Tibial nerve (tissue), 4 donors: ENCODE measurements at regions not wholly inside any gene's neighbourhood (a gene's known extent, or its start where the extent isn't known, plus 50 kb on each side); places are given as distances from the start of the nearest gene placed in this dataset.
A peak's percentile ranks its signal among the peaks of the same experiment; 100 is the strongest.

ENCODE experiments used
- DNase-seq, 2 donors: peaks; one replicate each; pipeline ENCODE4 v3.0.0-alpha.2; 2019; ENCODE audit warnings: low spot score in 2 of 2
- H3K27ac ChIP-seq, 4 donors: fragments of 200-600 bp; sonication (generic) in 3 of 4; one replicate each; pipeline ENCODE4 v1.5.1; 2017 to 2019; ENCODE audit warnings: mild to moderate bottlenecking in 1 of 4
- H3K27me3 ChIP-seq, 2 donors: fragments of 200-600 bp; sonication (generic) in 1 of 2; one replicate each; pipeline versions ENCODE4 v1.5.1 to v1.6.0; 2017 to 2019
- H3K36me3 ChIP-seq, 3 donors: fragments of 200-600 bp; sonication (generic); one replicate each; pipeline ENCODE4 v1.5.1; 2018 to 2019
- H3K4me1 ChIP-seq, 4 donors: fragments of 200-600 bp; sonication (generic) in 3 of 4; one replicate each; pipeline ENCODE4 v1.5.1; 2017 to 2019
- H3K4me3 ChIP-seq, 4 donors: fragments of 200-600 bp; sonication (generic) in 3 of 4; one replicate each; pipeline ENCODE4 v1.5.1; 2017 to 2019; ENCODE audit warnings: mild to moderate bottlenecking in 1 of 4, moderate library complexity in 1 of 4
- H3K9me3 ChIP-seq, 4 donors: fragments of 200-600 bp; sonication (generic) in 3 of 4; one replicate each; pipeline ENCODE4 v1.5.1; 2017 to 2019
- CTCF ChIP-seq, 5 experiments: fragments of 200-600 bp in 3 of 5; fragments of 450-650 bp in 2 of 5; sonication (generic) in 3 of 5; IDR thresholded peaks; one replicate each; pipeline ENCODE4 v1.5.1; 2016 to 2019; ENCODE audit warnings: antibody characterized with exemption in 5 of 5, mild to moderate bottlenecking in 3 of 5, moderate library complexity in 2 of 5
- EP300 ChIP-seq, 2 donors: sonication (generic); formaldehyde crosslinking; IDR thresholded peaks; one replicate each; pipeline ENCODE4 v1.6.1; 2017; ENCODE audit warnings: antibody characterized with exemption in 2 of 2, mild to moderate bottlenecking in 1 of 2
- POLR2A ChIP-seq, 2 donors: fragments of 450-650 bp; IDR thresholded peaks; one replicate each; pipeline ENCODE4 v1.6.1; 2017; ENCODE audit warnings: antibody characterized with exemption in 2 of 2, mild to moderate bottlenecking in 2 of 2, moderate library complexity in 2 of 2
- WGBS, 2 donors: methylation state at CpG; one replicate each; pipeline ENCODE4 v1.1.5; 2018; 5-methylcytosine and 5-hydroxymethylcytosine counted together

GRCh38 chr2:437180-437579 lies 149.3 kb upstream of the ALKAL2 start:
- Histone ChIP-seq H3K4me1 (peaks cover 0 to 20% (median 0%) of the 10 kb centered on the region in 4 donors), H3K9me3 (no peaks in the 10 kb centered on the region), H3K4me3 (no peak overlapping the region), H3K27ac (no peak overlapping the region), H3K36me3 (no peaks in the 10 kb centered on the region), H3K27me3 (no peaks in the 10 kb centered on the region)
- DNase-seq: no peak
- WGBS, 2 donors: 83 to 85% methylated on average over 4 to 5 of the region's 5 CpGs
- TF ChIP-seq EP300 (IDR thresholded peaks at IDR 0.05) (no peak), CTCF (IDR thresholded peaks at IDR 0.05) (no peak), POLR2A (IDR thresholded peaks at IDR 0.05) (no peak)

- no peak for TF ChIP-seq CTCF (IDR thresholded peaks at IDR 0.05)
- no peak for TF ChIP-seq EP300 (IDR thresholded peaks at IDR 0.05)
- TF ChIP-seq POLR2A (IDR thresholded peaks at IDR 0.05): no peak
- H3K4me1 ChIP-seq: peaks cover 0 to 10% (median 0%) of the 10 kb centered on the region in 4 donors
- DNase-seq: no peak
- no peaks in the 10 kb centered on the region for H3K36me3 ChIP-seq
- no peak overlapping the region for H3K4me3 ChIP-seq
- 91 to 96% methylated on average over 7 to 14 of the region's 14 CpGs for WGBS, 2 donors
- no peaks in the 10 kb centered on the region for H3K27me3 ChIP-seq
- no peak overlapping the region for H3K27ac ChIP-seq
- H3K9me3 ChIP-seq: no peaks in the 10 kb centered on the region
Measured at GRCh38 chr2:436205-436604, 148.3 kb upstream of the ALKAL2 start.

GRCh38 chr2:434625-435024 lies 146.7 kb upstream of the ALKAL2 start:
- H3K4me3 ChIP-seq: no peak overlapping the region
- H3K27me3 ChIP-seq: no peaks in the 10 kb centered on the region
- no peaks in the 10 kb centered on the region for H3K36me3 ChIP-seq
- H3K27ac ChIP-seq: no peak overlapping the region
- no peak for DNase-seq
- H3K4me1 ChIP-seq: no peaks in the 10 kb centered on the region
- no peaks in the 10 kb centered on the region for H3K9me3 ChIP-seq
- no peak for TF ChIP-seq CTCF (IDR thresholded peaks at IDR 0.05)
- TF ChIP-seq POLR2A (IDR thresholded peaks at IDR 0.05): no peak
- no peak for TF ChIP-seq EP300 (IDR thresholded peaks at IDR 0.05)

- Histone ChIP-seq H3K4me1 (no peaks in the 10 kb centered on the region), H3K36me3 (no peaks in the 10 kb centered on the region), H3K4me3 (no peak overlapping the region), H3K9me3 (no peaks in the 10 kb centered on the region), H3K27me3 (no peaks in the 10 kb centered on the region), H3K27ac (no peak overlapping the region)
- no peak for DNase-seq
- TF ChIP-seq POLR2A (IDR thresholded peaks at IDR 0.05) (no peak), CTCF (IDR thresholded peaks at IDR 0.05) (no peak), EP300 (IDR thresholded peaks at IDR 0.05) (no peak)
- WGBS, 2 donors: 84 to 97% methylated on average over 4 of the region's 4 CpGs
Measured at GRCh38 chr2:433216-433615, 145.3 kb upstream of the ALKAL2 start.

- H3K9me3 ChIP-seq: no peaks in the 10 kb centered on the region
- H3K4me1 ChIP-seq: no peaks in the 10 kb centered on the region
- H3K36me3 ChIP-seq: no peaks in the 10 kb centered on the region
- DNase-seq: no peak
- H3K4me3 ChIP-seq: peak overlapping the region in 1 of 4 donors; percentile 15
- 71 to 75% methylated on average over 20 of the region's 20 CpGs for WGBS, 2 donors
- TF ChIP-seq EP300 (IDR thresholded peaks at IDR 0.05) (no peak), POLR2A (IDR thresholded peaks at IDR 0.05) (no peak), CTCF (IDR thresholded peaks at IDR 0.05) (no peak)
- H3K27me3 ChIP-seq: no peaks in the 10 kb centered on the region
- peak overlapping the region in 1 of 4 donors; percentile 30 for H3K27ac ChIP-seq
Measured at GRCh38 chr2:430291-431040, 142.6 kb upstream of the ALKAL2 start.
